ENCODE measurements at regions not wholly inside any gene's neighbourhood (a gene's known extent, or its start where the extent isn't known, plus 50 kb on each side); places are given as distances from the start of the nearest gene placed in this dataset.

DNA sequence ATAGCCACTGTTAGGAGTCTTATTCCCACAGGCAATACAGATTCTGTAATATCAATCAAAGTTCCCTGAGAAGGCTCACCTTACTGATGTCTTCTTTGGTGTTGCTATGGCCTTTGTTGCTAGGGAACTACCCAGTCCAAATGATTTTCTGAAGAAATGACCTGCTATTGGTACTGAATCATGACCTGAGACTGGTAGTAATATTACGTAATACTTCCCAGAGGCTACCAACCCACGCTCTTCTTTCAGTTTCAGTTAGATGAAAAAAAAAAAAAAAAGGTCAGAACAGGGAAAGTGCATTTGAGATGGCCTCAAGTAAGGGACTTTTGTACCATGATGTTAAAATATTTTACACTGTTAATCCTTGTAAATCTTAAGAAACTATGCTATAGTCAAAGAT is 1092.5 kb upstream of the EPHA6 start:
- Histone ChIP-seq H3K4me2 (ENCODE audit: low read length) (no peak overlapping the region), H3K4me3 (replicated peaks in 1 of 2; ENCODE audit: low read depth in 1 of 2, low read length in 2 of 2) (no peak overlapping the region), H3K27me3 (ENCODE audit: insufficient read depth, low read length) (no peaks in the 10 kb centered on the region), H2AFZ (ENCODE audit: low read depth, low read length, poor library complexity, severe bottlenecking) (no peak overlapping the region), H3K79me2 (ENCODE audit: insufficient read depth, low read length) (no peaks in the 10 kb centered on the region), H3K4me1 (ENCODE audit: control insufficient read depth in 1 of 2, insufficient read depth in 2 of 2, low read length in 2 of 2) (no peaks in the 10 kb centered on the region), H3K9me3 (ENCODE audit: control insufficient read depth in 1 of 2, insufficient read depth in 1 of 2, low read depth in 1 of 2, low read length in 2 of 2) (peaks cover 4 to 14% of the 10 kb centered on the region in 2 experiments; a peak in 3 of 4 replicates), H4K20me1 (ENCODE audit: insufficient read depth) (no peaks in the 10 kb centered on the region), H3K9me2 (ENCODE audit: insufficient read depth) (no peaks in the 10 kb centered on the region), H3K9ac (ENCODE audit: low read length) (no peak overlapping the region), H3K36me3 (ENCODE audit: control insufficient read depth in 1 of 2, insufficient read depth in 2 of 2, low read length in 2 of 2) (no peaks in the 10 kb centered on the region), H3K27ac (ENCODE audit: low read depth, low read length) (no peak overlapping the region)
- ATAC-seq (no peak), DNase-seq (ENCODE audit: low read depth, low spot score) (no peak)
- ChIA-PET POLR2A (no interaction called here), CTCF (no interaction called here), RAD21 (ENCODE audit: low non-redundant PET in 1 of 2, low total read pairs in 2 of 2, uncharacterized antibody in 2 of 2, unreplicated experiment in 2 of 2) (no interaction called here)
- TF ChIP-seq RAD21 (IDR thresholded peaks at IDR 0.05; ENCODE audit: low read depth) (no peak), ZFX (IDR thresholded peaks at IDR 0.05) (no peak), TCF7L2 (IDR thresholded peaks at IDR 0.05; ENCODE audit: borderline replicate concordance, extremely low read depth, insufficient read depth, insufficient read length) (no peak), SP1 (IDR thresholded peaks at IDR 0.05; ENCODE audit: low read depth) (no peak), EZH2 (IDR thresholded peaks at IDR 0.05) (no peak), JUND (IDR thresholded peaks at IDR 0.05) (no peak), POLR2AphosphoS5 (IDR thresholded peaks at IDR 0.05; ENCODE audit: low read depth, low read length) (no peak), ELF1 (IDR thresholded peaks at IDR 0.05; ENCODE audit: borderline replicate concordance, low read depth) (no peak), EZH2phosphoT487 (IDR thresholded peaks at IDR 0.05; ENCODE audit: borderline replicate concordance) (no peak), FOSL1 (IDR thresholded peaks at IDR 0.05; ENCODE audit: low read depth) (no peak), ZNF274 (IDR thresholded peaks at IDR 0.05; ENCODE audit: low read depth, low read length) (no peak), YY1 (IDR thresholded peaks at IDR 0.05; ENCODE audit: extremely low read depth, insufficient replicate concordance, low read depth, low read length) (no peak), SRF (IDR thresholded peaks at IDR 0.05; ENCODE audit: low read depth) (no peak), POLR2A (IDR thresholded peaks at IDR 0.05; ENCODE audit: borderline replicate concordance, extremely low read depth, insufficient read depth, insufficient read length) (no peak)
- TF ChIP-seq, protein P1, sequence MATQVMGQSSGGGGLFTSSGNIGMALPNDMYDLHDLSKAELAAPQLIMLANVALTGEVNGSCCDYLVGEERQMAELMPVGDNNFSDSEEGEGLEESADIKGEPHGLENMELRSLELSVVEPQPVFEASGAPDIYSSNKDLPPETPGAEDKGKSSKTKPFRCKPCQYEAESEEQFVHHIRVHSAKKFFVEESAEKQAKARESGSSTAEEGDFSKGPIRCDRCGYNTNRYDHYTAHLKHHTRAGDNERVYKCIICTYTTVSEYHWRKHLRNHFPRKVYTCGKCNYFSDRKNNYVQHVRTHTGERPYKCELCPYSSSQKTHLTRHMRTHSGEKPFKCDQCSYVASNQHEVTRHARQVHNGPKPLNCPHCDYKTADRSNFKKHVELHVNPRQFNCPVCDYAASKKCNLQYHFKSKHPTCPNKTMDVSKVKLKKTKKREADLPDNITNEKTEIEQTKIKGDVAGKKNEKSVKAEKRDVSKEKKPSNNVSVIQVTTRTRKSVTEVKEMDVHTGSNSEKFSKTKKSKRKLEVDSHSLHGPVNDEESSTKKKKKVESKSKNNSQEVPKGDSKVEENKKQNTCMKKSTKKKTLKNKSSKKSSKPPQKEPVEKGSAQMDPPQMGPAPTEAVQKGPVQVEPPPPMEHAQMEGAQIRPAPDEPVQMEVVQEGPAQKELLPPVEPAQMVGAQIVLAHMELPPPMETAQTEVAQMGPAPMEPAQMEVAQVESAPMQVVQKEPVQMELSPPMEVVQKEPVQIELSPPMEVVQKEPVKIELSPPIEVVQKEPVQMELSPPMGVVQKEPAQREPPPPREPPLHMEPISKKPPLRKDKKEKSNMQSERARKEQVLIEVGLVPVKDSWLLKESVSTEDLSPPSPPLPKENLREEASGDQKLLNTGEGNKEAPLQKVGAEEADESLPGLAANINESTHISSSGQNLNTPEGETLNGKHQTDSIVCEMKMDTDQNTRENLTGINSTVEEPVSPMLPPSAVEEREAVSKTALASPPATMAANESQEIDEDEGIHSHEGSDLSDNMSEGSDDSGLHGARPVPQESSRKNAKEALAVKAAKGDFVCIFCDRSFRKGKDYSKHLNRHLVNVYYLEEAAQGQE (IDR thresholded peaks at IDR 0.05; ENCODE audit: low read depth), result no peak
- TF ChIP-seq, protein P2, sequence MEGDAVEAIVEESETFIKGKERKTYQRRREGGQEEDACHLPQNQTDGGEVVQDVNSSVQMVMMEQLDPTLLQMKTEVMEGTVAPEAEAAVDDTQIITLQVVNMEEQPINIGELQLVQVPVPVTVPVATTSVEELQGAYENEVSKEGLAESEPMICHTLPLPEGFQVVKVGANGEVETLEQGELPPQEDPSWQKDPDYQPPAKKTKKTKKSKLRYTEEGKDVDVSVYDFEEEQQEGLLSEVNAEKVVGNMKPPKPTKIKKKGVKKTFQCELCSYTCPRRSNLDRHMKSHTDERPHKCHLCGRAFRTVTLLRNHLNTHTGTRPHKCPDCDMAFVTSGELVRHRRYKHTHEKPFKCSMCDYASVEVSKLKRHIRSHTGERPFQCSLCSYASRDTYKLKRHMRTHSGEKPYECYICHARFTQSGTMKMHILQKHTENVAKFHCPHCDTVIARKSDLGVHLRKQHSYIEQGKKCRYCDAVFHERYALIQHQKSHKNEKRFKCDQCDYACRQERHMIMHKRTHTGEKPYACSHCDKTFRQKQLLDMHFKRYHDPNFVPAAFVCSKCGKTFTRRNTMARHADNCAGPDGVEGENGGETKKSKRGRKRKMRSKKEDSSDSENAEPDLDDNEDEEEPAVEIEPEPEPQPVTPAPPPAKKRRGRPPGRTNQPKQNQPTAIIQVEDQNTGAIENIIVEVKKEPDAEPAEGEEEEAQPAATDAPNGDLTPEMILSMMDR (IDR thresholded peaks at IDR 0.05 in 2 of 3, conservative IDR thresholded peaks at IDR 0.05 in 1 of 3; ENCODE audit: borderline replicate concordance in 1 of 3, insufficient read depth in 1 of 3, low read depth in 2 of 3, low read length in 2 of 3), result no peak
- TF ChIP-seq, protein P3, sequence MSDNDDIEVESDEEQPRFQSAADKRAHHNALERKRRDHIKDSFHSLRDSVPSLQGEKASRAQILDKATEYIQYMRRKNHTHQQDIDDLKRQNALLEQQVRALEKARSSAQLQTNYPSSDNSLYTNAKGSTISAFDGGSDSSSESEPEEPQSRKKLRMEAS (IDR thresholded peaks at IDR 0.05), result no peak
- TF ChIP-seq, protein P4, sequence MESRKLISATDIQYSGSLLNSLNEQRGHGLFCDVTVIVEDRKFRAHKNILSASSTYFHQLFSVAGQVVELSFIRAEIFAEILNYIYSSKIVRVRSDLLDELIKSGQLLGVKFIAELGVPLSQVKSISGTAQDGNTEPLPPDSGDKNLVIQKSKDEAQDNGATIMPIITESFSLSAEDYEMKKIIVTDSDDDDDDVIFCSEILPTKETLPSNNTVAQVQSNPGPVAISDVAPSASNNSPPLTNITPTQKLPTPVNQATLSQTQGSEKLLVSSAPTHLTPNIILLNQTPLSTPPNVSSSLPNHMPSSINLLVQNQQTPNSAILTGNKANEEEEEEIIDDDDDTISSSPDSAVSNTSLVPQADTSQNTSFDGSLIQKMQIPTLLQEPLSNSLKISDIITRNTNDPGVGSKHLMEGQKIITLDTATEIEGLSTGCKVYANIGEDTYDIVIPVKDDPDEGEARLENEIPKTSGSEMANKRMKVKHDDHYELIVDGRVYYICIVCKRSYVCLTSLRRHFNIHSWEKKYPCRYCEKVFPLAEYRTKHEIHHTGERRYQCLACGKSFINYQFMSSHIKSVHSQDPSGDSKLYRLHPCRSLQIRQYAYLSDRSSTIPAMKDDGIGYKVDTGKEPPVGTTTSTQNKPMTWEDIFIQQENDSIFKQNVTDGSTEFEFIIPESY (IDR thresholded peaks at IDR 0.05; ENCODE audit: extremely low read depth, insufficient replicate concordance, low read length), result no peak
- TF ChIP-seq, protein P5, sequence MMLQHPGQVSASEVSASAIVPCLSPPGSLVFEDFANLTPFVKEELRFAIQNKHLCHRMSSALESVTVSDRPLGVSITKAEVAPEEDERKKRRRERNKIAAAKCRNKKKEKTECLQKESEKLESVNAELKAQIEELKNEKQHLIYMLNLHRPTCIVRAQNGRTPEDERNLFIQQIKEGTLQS (IDR thresholded peaks at IDR 0.05), result no peak
- BruUV-seq (replicated peaks), result no TSS peak
- intact Hi-C loops (cut with micrococcal nuclease), result no loop called here
